NCI-H1105 treated with DMSO at 0.1 percent for 48 hours (cell line): ENCODE measurements at regions not wholly inside any gene's neighbourhood (a gene's known extent, or its start where the extent isn't known, plus 50 kb on each side); places are given as distances from the start of the nearest gene placed in this dataset.
A peak's percentile ranks its signal among the peaks of the same experiment; 100 is the strongest.

Experiments
- DNase-seq: peaks from one replicate; lab custom pipeline; 2025; lab: John Stamatoyannopoulos, UW

DNA sequence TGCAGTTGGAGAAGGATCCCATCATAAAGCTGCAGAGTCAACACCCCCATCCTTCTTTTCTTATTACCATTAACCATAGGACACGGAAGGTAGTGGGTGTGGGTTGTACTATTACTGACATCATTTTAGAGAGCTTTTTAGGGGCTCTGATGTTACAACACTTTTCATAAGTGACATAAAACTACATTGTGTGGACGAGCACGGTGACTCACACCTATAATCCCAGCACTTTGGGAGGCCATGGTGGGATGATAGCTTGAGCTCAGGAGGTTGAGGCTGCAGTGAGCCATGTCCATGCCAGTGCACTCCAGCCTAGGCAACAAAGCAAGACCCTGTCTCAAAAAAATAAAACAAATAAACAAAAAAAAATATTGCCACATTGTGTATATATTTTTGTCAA, 167.1 kb downstream of the DUSP6 start:
- no peak for DNase-seq

DNA sequence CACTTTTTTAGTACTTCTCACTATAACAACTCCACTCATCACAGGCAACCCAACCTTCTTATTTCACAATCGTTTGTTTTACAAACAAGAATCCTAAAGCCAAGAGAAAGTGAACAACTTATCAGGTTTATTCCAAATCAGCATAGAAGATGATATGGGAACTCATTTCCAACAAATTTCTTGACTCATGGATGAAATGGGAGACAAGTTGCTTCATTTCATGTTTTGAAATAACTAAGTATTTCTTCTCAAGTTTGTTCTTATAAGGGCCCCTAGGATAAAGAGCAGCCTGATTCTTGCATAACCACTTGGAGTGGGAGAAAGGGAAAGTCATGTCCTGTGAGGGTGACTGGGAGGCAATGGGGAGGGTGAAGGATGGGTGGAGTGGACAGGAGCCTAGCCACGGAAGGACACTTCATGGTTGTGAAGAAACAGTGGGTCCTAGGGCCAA, 168.3 kb downstream of the DUSP6 start:
- no peak for DNase-seq

DNA sequence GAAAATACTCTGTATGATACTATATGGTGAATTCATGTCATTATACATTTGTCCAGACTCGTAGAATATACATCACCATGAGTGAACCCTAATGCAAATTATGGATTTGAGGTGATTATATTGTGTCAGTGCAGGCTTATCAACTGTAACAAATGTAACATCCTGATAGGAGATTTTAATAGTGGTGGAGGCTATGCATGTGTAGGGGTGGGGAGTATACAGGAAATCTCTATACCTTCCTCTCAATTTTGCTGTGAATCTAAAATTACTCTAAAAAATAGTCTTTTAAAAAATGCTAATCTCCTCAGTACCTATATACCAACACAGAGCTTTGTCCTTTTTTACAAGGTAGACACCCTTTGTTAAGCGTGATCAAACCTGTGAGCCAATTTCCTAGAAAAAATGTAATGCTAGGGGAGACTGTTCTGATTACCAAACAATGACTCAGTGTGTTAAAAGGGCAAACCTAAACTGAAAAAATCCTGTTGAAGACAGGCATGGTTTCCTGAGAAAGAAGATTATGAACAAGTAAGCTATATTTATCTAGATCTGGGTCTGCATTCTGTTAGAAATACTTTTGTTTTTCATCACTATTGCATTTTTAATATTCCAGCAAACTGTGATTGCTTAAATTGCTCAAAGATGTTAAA, 170.9 kb downstream of the DUSP6 start:
- no peak for DNase-seq

DNA sequence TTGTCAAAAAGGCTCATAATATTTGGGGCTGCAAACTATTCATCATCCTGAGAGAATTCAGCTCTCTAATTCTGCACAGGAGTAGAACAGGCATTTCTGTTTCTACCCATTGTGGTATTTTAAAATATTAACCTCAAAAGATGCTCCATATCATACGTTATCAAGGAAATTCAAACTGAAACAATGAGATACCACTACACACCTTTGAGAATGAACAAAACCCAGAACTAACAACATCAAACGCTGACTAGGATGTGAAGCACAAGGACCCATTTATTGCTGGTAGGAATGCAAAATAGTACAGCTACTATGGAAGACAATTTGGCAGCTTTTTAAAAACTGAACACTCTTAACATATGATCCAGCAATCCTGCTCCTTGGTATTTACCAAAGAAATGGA, 171.8 kb downstream of the DUSP6 start:
- no peak for DNase-seq

DNA sequence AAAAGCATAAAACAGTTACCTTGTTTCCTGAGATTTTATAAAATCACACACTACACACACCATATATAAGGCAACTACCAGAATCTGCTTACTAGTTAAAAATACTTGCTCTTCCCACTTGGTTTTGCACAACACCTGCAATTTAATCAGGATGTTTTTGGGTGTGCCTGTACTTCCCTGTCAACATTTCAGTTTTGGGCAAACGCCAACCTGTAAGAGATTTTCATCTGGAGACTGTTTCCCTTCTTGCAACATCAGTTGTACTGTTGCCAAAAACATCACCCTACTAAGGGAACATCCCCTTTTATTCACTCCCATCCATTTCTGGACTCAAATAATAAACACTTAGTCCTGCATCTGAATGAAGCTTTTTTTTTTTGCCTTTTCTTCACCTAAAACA, 172.3 kb downstream of the DUSP6 start:
- DNase-seq, result peak; percentile 86

DNA sequence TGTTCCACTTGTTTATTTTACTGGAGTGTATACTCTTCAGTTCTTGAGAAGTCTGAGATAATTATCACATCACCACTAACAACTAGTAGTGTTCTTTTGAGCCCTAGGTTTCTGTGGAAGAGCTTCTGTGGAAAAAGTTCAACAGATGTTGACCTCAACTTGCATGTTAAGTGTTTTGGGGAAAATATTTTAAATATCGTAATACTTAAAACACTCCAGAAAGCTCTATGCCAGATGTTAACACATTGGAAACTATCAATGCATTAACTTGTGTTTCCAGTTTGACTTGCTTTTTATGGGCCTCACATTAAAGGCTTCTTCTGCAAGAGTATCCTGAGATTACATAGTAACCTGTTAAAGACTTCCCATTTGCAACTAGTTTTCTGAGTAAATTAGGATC, 173.1 kb downstream of the DUSP6 start:
- no peak for DNase-seq

DNA sequence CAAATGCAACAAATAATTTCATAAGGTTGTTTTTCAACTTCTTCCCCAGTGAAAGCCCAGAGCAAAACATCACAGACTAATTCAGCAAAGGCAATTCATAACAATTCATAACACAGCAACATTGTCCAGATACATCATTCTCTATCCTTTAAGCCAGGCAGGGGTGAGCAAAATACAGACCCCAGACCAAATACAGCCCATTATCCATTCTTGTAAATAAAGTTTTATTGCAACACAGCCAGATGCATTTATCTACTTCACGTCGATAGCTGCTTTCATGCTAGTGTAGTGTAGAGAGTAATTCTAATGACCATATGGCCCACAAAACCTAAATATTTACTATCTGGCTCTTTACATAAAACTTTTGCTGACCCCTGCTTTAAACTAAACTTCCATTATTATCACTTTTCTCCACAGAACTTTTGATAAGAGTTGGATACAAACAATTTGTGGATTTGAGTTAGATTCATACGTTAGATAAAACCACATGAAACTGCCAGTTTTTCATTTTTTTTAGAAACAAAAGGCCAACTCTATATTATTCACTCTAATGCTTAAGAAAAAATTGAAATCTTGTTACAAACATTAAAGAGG, 174.4 kb downstream of the DUSP6 start:
- DNase-seq, result no peak

DNA sequence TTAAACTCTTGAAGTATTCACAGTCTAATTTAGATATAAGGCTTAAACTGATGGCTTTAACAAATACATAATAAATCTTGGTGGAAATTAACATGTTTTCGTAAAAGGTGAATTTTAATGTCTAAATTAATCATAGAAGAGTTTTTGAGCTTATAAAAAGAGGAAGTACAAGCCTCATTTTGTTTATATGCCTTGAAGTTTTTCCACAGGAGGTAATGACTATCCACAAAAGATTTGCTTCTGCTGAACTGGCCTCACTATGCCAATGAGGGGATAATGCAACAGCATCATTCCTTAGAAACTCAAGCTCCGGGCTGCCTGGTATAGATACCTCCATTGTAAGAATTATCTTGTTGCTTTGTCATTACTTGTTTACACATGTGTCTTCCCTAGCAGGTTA, 175.6 kb downstream of the DUSP6 start:
- no peak for DNase-seq

DNA sequence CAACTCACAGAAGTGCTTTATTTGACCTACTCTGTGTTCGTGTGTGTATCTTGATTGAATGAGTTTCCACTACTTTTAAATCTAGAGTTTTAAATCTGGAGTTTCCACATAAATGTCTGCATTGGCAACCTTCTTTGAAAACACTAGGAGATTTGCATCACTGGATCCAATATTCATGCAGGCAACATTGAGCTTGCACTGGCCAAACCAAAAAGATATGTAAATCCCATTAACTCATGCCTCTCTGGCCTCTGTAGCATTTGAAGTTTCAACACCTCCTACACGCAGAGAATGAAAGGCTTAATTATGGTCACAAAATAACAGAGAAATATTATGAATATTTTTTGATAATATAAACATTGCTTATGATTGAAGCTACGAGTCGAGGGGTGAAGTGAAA, 178.6 kb downstream of the DUSP6 start:
- no peak for DNase-seq

DNA sequence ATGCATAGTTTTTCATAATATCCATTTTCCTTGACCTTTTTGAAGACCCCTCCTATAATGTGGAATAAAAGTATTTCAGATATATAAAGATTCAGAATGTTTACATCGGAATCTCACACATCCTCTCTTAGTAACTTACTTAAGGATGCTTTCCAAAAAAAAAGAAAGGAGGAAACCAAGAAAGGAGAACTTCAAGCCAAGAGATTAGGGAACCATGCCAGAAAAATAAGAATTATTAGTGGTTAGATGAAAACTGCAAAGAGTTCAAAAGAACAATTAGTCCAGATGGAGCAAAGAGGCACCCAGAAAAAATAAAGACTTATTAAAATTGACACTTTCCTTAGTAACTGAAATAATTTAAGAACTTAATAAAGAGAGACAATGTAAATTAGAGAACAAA, 179.2 kb downstream of the DUSP6 start:
- DNase-seq, result no peak

DNA sequence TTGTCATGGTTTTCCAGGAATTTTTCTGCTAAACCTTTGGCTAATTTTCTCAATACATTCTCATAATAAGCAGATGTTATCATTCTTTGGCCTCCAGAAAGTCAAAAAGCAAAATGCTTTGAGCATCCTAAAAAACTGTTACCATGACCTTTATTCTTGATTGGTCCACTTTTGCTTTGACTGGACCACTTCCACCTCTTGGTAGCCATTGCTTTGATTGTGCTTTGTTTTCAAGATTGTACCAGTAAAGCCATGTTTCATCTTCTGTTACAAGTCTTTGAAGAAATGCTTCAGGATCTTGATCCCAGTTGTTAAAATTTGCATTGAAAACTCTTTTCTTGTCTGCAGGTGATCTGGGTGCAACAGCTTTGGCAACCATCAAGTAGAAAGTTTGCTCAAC, 180.1 kb downstream of the DUSP6 start:
- no peak for DNase-seq

DNA sequence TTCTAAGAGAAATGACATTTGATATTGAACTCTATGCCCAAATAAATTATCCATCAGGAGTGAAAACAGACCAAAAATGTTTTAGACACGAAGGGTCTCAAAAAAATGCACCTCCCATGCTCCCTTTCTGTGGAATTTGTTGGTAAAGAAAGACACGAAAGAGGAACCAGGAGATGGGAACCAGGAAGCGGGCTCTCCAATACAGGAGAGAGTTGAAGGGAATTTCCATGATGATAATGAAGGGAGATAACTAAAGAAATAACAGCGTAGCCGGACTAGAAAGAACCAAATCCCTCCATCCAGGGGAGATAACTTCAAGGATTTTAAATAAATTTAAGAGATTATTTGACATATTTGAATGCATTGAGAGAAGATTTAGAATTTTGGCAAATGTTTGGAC, 183.0 kb downstream of the DUSP6 start:
- DNase-seq, result no peak

DNA sequence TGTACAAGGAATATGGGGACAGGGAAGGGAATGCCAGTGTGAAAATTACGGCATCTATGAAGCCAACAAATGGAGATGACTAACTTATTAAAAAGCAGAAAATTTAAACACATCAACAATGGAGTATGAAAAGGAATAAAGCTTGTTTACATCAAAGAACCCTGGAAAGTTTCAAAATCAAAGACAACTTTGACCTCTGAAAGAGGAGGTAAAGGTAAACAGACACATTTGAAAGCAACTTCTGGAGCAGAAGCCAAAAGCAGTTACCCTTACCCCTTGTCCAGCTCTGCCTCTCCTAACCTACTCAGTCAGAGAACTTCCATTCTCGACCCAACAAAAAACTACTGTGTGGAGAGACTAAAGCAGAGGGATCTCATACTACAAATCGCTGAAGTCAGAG, 184.3 kb downstream of the DUSP6 start:
- DNase-seq, result no peak

DNA sequence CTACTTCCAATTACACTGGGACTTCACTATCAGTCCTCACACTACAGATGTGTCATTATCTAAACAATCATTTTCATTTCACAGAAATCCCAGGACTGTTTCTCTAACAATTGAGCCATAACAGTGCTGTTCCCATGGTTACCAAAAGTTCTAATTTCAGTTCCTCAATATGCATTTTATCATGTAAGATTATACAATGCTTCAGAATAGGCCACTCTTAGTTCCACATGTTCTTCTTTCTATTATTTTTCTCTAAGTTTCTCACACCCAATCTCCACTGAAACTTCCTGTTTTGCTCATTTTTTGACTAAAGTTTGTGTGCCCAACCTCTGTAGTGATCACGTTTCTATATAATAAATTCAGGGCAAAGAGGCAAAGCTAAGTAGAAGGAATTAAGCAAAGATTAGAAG, 185.8 kb downstream of the DUSP6 start:
- DNase-seq, result no peak

DNA sequence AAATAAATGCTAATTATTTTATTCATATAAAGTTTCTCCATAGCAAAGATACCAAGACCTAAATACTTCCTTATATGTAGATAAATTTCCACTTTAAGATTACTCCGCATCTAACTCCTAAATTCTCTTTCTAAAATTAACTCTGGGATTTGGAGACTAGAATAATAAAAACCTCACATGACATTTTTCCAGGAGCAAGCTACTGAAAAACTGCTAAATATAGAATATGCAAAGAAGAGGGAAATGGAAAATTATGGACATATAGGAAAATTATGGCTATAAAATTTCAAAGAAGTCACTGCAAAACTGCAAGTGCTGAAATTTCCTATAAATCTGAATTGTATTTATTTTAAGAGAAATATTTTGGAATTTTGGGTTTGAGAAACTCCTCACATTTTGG, 186.2 kb downstream of the DUSP6 start:
- DNase-seq, result no peak

DNA sequence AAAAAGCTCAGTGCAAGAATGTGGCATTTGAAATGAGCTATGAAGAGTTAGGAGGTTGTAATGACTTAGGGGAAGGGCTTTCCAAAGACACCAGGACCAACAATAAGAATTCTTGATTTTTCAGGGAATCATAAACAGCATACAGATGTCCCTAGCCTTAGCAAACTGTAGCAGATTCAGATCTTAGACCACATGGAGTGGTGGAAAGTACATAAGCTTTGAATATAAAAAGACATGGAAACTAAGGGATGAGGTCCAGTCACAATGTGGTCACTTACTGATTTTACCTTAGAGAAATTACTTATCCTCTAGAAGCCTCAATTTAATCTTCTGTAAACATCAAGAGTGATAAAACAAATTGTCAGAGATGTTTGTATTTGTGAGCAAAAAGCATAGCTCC, 186.6 kb downstream of the DUSP6 start:
- no peak for DNase-seq

DNA sequence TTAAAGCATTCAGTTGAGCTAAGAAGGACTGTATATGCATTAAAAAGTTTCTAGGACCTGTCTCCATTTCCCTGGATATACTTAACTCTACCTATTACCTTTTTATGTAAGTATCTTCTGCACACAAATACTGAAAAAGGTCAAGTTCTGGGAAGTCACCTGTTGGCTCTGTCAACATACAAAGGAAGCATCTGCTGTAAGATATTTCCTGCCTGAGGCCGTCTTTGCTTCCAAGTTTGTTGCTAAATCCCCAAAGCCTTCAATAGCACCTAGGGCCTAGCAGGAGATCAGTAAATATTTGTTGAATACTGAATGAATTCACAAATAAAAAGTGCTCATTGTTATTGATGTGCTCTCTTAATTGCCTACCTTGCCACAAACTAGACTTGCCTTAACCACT, 188.4 kb downstream of the DUSP6 start:
- DNase-seq, result no peak

DNA sequence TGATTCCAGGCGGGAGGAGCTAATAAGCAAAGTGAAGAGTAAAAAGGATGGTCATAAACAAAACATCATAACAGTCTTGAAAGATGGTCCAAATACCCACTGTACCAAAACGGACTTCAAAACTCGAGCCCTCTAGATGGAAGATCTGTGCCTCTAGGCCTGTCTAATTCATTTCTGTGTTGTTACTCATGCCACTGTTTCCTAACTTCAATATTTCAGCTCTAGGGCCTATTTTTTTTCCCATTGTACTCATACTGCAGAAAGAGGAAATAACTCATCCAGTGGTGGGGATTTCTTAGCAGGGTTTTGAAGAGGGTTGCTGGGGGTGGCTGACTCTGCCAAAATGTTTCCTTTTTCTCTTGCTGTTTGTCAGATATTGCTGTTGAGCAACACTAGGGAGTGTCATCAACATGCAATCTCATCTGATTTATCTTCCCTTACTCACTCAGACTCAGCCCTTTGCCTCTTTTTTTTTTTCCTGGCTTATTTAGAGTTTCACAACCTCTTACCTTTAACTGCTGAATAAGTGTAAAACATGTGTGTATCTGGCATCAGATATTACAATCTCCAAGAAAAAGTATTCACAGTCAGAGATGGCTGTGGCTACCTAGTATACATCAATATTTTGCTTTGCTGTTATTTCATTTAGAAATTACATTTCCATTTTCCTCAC, 189.6 kb downstream of the DUSP6 start:
- no peak for DNase-seq

DNA sequence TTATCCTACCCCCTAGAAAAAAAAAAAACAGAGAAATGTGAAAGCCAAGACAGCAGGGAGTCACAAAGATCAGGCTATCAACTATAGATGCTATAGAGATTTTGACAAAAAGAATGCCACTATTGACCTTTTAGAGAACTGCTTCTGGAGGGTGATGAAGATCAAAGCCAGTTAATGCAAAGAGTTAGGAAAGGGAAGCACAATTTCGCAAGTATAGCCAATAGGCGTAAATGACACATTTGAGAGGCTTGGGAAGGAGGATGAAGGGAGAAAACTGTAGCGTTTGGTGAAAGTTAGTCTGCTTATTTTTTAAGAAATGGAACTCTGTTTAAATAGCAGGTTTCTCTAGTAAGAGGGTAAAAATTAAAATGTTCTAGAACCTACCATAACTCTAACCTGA, 190.7 kb downstream of the DUSP6 start:
- no peak for DNase-seq

DNA sequence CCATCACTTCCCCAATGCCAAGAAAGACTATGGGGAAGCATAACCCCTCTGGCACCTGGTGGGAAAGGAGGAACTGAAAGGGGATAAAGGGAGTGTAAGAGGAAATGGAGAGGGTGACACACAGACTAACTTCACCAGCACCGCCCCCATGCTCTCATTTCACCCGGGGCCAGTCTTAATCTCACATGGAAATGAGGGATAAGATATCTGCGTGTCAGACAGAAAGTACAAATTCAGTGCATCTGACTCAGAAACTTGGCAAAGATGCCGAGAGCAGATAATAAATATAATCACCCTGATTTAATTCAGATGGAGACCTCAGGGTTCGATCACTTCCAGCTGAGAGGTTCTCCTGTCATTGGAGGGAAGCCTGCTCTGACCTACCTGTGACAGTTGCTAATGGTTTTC, 191.6 kb downstream of the DUSP6 start:
- DNase-seq, result no peak

DNA sequence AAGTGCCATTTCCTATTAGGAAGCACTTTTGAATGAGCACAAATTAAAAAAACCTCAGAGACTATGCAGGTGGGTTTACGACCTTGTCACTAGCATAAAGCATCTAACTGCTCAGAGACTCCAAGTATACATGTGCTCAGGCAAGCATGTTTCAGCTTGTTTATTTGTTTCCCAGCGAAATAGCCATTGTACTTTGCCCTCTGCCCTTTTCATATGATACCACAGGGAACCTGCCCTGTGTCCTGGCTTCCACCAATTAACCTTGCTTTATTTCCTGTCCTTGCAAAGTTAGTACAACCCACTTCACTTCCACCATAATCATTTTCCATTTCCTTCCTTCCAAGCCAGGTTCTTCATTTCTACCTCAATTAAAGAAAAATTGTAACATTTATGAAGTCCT, 194.9 kb downstream of the DUSP6 start:
- DNase-seq, result peak; percentile 8

DNA sequence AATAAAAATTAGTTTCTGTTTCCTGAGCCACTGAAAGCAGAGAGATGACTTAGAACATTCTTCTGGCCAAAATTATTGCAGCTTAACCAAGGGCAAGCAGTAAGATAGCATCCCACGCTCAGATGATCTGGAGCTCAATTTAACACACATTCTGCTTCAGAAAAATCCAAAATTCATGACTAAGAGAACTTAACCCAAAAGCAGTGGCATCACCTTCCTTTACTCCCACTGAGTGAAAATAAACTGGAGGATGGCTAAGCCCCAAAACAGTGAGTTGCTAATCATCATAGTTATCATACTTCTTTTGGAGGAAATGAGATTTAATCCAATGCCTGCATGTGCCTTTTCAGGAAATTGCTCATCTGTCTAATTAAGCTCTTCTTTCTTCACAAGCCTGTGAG, 195.4 kb downstream of the DUSP6 start:
- DNase-seq, result no peak

DNA sequence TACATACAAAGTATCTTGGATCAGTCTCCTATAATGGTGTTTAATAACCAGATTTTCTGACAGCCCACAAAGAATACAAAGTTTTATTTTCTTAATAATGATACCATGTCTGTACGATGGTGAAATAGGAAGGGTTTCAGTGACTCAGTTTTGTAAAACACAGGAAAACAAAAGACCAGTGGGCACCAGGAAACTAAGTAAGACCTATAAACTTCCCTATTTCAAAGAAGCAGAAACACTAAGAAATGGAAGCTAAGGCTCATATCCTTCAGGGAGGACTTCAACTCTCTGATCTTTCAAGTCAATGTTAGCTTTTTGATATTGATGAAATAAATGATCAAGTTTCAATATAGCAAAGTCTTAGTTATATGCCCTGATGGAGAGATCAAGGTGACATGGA, 196.0 kb downstream of the DUSP6 start:
- DNase-seq, result no peak

DNA sequence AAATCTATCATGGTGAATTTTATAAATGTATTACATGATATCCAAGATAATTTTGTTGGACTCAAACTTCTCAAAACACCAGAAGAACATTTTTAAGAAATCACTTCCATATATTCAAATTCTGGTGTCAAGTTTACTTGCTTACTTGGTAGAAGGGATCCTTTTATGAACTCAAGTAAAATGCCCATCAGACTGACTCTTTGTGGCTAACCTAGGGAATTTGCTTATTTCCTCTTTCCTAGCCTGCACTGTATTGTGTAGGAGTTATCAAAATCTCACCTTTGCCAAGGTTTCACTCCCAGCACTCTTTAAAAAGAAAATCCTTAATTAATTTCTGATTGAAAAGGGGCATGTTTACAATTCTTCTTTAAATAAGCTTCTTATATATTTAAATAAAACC, 196.5 kb downstream of the DUSP6 start:
- DNase-seq, result no peak
